ENCODE measurements at regions not wholly inside any gene's neighbourhood (a gene's known extent, or its start where the extent isn't known, plus 50 kb on each side); places are given as distances from the start of the nearest gene placed in this dataset.

DNA sequence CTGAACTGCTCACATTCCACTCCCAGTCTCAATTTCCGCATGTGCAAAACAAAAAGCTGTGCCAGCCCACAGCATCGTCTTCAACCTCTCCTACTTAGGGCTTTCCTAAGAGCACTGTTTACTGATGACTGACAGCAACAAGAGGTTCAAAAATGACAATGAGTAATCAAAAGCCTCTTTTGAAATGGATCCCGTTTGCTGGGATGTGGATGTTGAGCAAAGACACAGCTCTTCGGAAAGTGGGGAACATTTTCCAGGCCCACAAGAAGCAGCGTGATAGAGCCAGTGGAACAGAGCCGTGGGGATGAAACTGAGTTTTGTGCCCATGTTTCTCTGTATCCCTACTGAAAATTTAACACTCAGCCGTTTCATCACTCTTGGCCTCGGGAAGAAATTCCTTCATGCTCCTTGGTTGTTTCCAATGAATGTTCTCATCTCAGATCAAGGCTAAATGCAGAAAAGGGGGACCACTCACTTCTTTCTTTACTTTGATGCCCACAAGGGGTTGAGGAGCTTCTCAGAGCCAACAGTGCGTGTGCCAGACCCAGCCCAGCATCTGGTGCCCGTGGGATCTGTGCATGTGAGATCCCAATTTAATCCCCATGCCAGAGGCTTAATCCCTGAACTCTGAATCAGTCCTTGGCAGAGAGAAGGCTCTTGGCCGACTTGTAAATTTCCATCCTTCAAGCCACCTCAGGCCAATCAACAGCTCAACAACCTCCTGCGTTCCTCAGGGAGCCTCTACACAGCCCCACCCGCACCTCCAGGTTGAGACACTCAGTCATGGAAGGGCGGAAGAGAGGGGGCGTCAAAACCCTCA, 230.2 kb upstream of the DAPK1 start:
- no peak overlapping the region for H2AK5ac ChIP-seq (ENCODE audit: insufficient read length, low read length)
- WGBS (ENCODE audit: extremely low coverage, insufficient read length, low lambda C conversion rate): no CpG with 5 or more reads among the region's 15 CpGs
- H3K23ac ChIP-seq (ENCODE audit: insufficient read length, low read depth, low read length): no peak overlapping the region
- Mint-ChIP-seq H3K4me1 (peaks cover 7 to 9% of the 10 kb centered on the region in 2 experiments), H3K4me3 (no peak overlapping the region), H3K27me3 (ENCODE audit: low read depth) (peaks cover 1% of the 10 kb centered on the region), H3K9me3 (no peaks in the 10 kb centered on the region), H3K36me3 (ENCODE audit: insufficient read depth in 1 of 3, low read depth in 3 of 3) (no peaks in the 10 kb centered on the region; a peak in 1 of 7 replicates), H3K27ac (no peak overlapping the region)
- no peak overlapping the region for H2BK5ac ChIP-seq (ENCODE audit: insufficient read length, low read length)
- H3K4me1 ChIP-seq (ENCODE audit: insufficient read depth, low read length): no peaks in the 10 kb centered on the region
- no peak for DNase-seq
- no peak overlapping the region for H2BK120ac ChIP-seq (ENCODE audit: low read depth, low read length, poor library complexity, severe bottlenecking)
- no peak overlapping the region for H3K4ac ChIP-seq (ENCODE audit: low read depth, low read length)
- H3K56ac ChIP-seq (ENCODE audit: insufficient read length, low read depth, low read length): no peak overlapping the region
- no peak overlapping the region for H2BK15ac ChIP-seq (ENCODE audit: low read depth, low read length)
- H3K79me2 ChIP-seq (ENCODE audit: insufficient read depth, low read length): no peaks in the 10 kb centered on the region
- no peak overlapping the region for H2AFZ ChIP-seq (ENCODE audit: low read length)
- no peak overlapping the region for H3K18ac ChIP-seq (ENCODE audit: insufficient read length, low read depth, low read length)
- no peak overlapping the region for H4K5ac ChIP-seq (ENCODE audit: insufficient read length, low read depth, low read length)
- no peak overlapping the region for H3K27ac ChIP-seq (ENCODE audit: insufficient read length, low read depth, low read length)
- H4K8ac ChIP-seq (replicated peaks; ENCODE audit: insufficient read length, low read depth, low read length): no peak overlapping the region
- TF ChIP-seq CTCF (conservative IDR thresholded peaks at IDR 0.05): no peak
- H2BK20ac ChIP-seq (ENCODE audit: low read depth, low read length, poor library complexity, severe bottlenecking): no peak overlapping the region
- no peaks in the 10 kb centered on the region for H4K20me1 ChIP-seq (ENCODE audit: control insufficient read depth, insufficient read depth, insufficient read length)
- no peak overlapping the region for H2BK12ac ChIP-seq (ENCODE audit: insufficient read length, low read depth, low read length)
- H3K9ac ChIP-seq (ENCODE audit: extremely low read depth, insufficient read length, low read length): no peak overlapping the region
- H4K91ac ChIP-seq (ENCODE audit: insufficient read length, low read depth, low read length): no peak overlapping the region
- no peak overlapping the region for H3T11ph ChIP-seq (ENCODE audit: low read length)
- H3K4me2 ChIP-seq (ENCODE audit: insufficient read depth, insufficient read length, low read length): no peak overlapping the region
- H3K27me3 ChIP-seq (ENCODE audit: insufficient read depth, low read length): no peaks in the 10 kb centered on the region
- H3K79me1 ChIP-seq (ENCODE audit: insufficient read depth, low read depth, low read length, poor library complexity, severe bottlenecking): no peaks in the 10 kb centered on the region
- no peak overlapping the region for H3K14ac ChIP-seq (ENCODE audit: insufficient read depth, low read length)
- no peaks in the 10 kb centered on the region for H3K23me2 ChIP-seq (ENCODE audit: insufficient read length, low read depth, low read length, poor library complexity, severe bottlenecking)
- no peaks in the 10 kb centered on the region for H3K9me3 ChIP-seq (ENCODE audit: control insufficient read depth, low read depth, low read length)
